Fibroblast of lung (primary cell): ENCODE measurements at regions not wholly inside any gene's neighbourhood (a gene's known extent, or its start where the extent isn't known, plus 50 kb on each side); places are given as distances from the start of the nearest gene placed in this dataset.

Experiments used
- DNase-seq, 2 donors: peaks; one replicate each; pipeline versions ENCODE4 v3.0.0 to v3.0.0-alpha.2; 2010; ENCODE audit warnings: low read depth in 2 of 2
- H2AFZ ChIP-seq: 2 replicates; pipeline ENCODE4 v1.5.1; 2012; ENCODE audit warnings: low read length, control low read depth, inconsistent platforms
- H3K27ac ChIP-seq: 2 replicates; pipeline ENCODE4 v1.5.1; 2011; ENCODE audit warnings: low read length, control low read depth; ENCODE audit not compliant: insufficient read depth
- H3K27me3 ChIP-seq: 2 replicates; pipeline ENCODE4 v1.5.1; 2011; ENCODE audit warnings: mild to moderate bottlenecking, low read length; ENCODE audit not compliant: control insufficient read depth, insufficient read depth
- H3K36me3 ChIP-seq: 2 replicates; pipeline ENCODE4 v1.5.1; 2011; ENCODE audit warnings: low read length; ENCODE audit not compliant: control insufficient read depth, insufficient read depth
- H3K4me1 ChIP-seq: 2 replicates; pipeline ENCODE4 v1.5.1; 2011; ENCODE audit warnings: low read length; ENCODE audit not compliant: control insufficient read depth, insufficient read depth; ENCODE audit errors: extremely low read depth
- H3K4me2 ChIP-seq: 2 replicates; pipeline ENCODE4 v1.5.1; 2011; ENCODE audit warnings: low read length, control low read depth; ENCODE audit not compliant: insufficient read depth; ENCODE audit errors: extremely low read depth
- H3K4me3 ChIP-seq, 4 experiments: fragments of 200-600 bp in 1 of 4; sonication (generic) in 1 of 4; replicated peaks in 1 of 4; 2 replicates each; pipeline ENCODE4 v1.5.1; 2011 to 2016; ENCODE audit warnings: low read length in 4 of 4, low read depth in 3 of 4, mild to moderate bottlenecking in 3 of 4, control low read depth in 2 of 4, inconsistent platforms in 1 of 4, mixed read lengths in 1 of 4; ENCODE audit not compliant: insufficient read depth in 1 of 4; ENCODE audit errors: control extremely low read depth in 1 of 4
- H3K79me2 ChIP-seq: 2 replicates; pipeline ENCODE4 v1.5.1; 2012; ENCODE audit warnings: mild to moderate bottlenecking, low read length, inconsistent platforms; ENCODE audit not compliant: control insufficient read depth, insufficient read depth
- H3K9ac ChIP-seq: 2 replicates; pipeline ENCODE4 v1.5.1; 2011; ENCODE audit warnings: mild to moderate bottlenecking, low read length, control low read depth; ENCODE audit not compliant: insufficient read depth
- H3K9me3 ChIP-seq: 2 replicates; pipeline ENCODE4 v1.5.1; 2012; ENCODE audit warnings: low read depth, low read length; ENCODE audit not compliant: control insufficient read depth, insufficient read depth
- H4K20me1 ChIP-seq: 2 replicates; pipeline ENCODE4 v1.5.1; 2011; ENCODE audit warnings: low read length; ENCODE audit not compliant: control insufficient read depth, insufficient read depth; ENCODE audit errors: extremely low read depth
- CTCF ChIP-seq, 2 donors: IDR thresholded peaks in 1 of 2; conservative IDR thresholded peaks in 1 of 2; 1 replicate in 1 of 2; 2 replicates in 1 of 2; pipeline ENCODE4 v1.5.1; 2011 to 2012; ENCODE audit warnings: low read length in 2 of 2, control low read depth in 1 of 2, inconsistent platforms in 1 of 2, low read depth in 1 of 2, mild to moderate bottlenecking in 1 of 2
- EZH2 ChIP-seq: IDR thresholded peaks from 2 replicates; pipeline ENCODE4 v1.5.1; 2012; ENCODE audit warnings: low read length, control low read depth, mild to moderate bottlenecking; ENCODE audit errors: missing control alignments

- Histone ChIP-seq H3K36me3 (no peaks in the 10 kb centered on the region), H2AFZ (no peak overlapping the region), H3K27ac (no peak overlapping the region), H3K4me2 (no peak overlapping the region), H3K27me3 (no peaks in the 10 kb centered on the region), H3K9me3 (no peaks in the 10 kb centered on the region), H3K4me3 (no peak overlapping the region), H4K20me1 (no peaks in the 10 kb centered on the region), H3K4me1 (no peaks in the 10 kb centered on the region), H3K79me2 (no peaks in the 10 kb centered on the region), H3K9ac (no peak overlapping the region)
- no peak for DNase-seq
- no peak for TF ChIP-seq CTCF (conservative IDR thresholded peaks at IDR 0.05 in 1 of 2, IDR thresholded peaks at IDR 0.05 in 1 of 2; ENCODE audit: low read depth in 1 of 2, low read length in 2 of 2)
- no peak for TF ChIP-seq EZH2
These were observed 103.1 kb upstream of the TEX13D start for GRCh38 chrX:124229374-124229773.

GRCh38 chrX:124230655-124231450 lies 101.6 kb upstream of the TEX13D start:
- Histone ChIP-seq H3K9ac (no peak overlapping the region), H3K4me2 (no peak overlapping the region), H3K27ac (no peak overlapping the region), H3K4me3 (no peak overlapping the region), H3K79me2 (no peaks in the 10 kb centered on the region), H2AFZ (no peak overlapping the region), H3K27me3 (no peaks in the 10 kb centered on the region), H3K36me3 (no peaks in the 10 kb centered on the region), H3K9me3 (no peaks in the 10 kb centered on the region), H4K20me1 (no peaks in the 10 kb centered on the region), H3K4me1 (no peaks in the 10 kb centered on the region)
- TF ChIP-seq CTCF (conservative IDR thresholded peaks at IDR 0.05 in 1 of 2, IDR thresholded peaks at IDR 0.05 in 1 of 2; ENCODE audit: low read depth in 1 of 2, low read length in 2 of 2) (no peak), EZH2 (no peak)
- DNase-seq: no peak

- Histone ChIP-seq H4K20me1 (no peaks in the 10 kb centered on the region), H3K9me3 (no peaks in the 10 kb centered on the region), H3K79me2 (no peaks in the 10 kb centered on the region), H3K27ac (no peak overlapping the region), H3K4me3 (no peak overlapping the region), H3K27me3 (no peaks in the 10 kb centered on the region), H3K4me1 (no peaks in the 10 kb centered on the region), H2AFZ (no peak overlapping the region), H3K36me3 (no peaks in the 10 kb centered on the region), H3K9ac (no peak overlapping the region), H3K4me2 (no peak overlapping the region)
- DNase-seq: no peak
- no peak for TF ChIP-seq CTCF (conservative IDR thresholded peaks at IDR 0.05 in 1 of 2, IDR thresholded peaks at IDR 0.05 in 1 of 2; ENCODE audit: low read depth in 1 of 2, low read length in 2 of 2)
- TF ChIP-seq EZH2: no peak
These were observed 101.1 kb upstream of the TEX13D start for GRCh38 chrX:124231451-124231759.
